22Rv1 (cell line): ENCODE measurements at regions not wholly inside any gene's neighbourhood (a gene's known extent, or its start where the extent isn't known, plus 50 kb on each side); places are given as distances from the start of the nearest gene placed in this dataset.
"Not testable (repeated sequence)": the region's sequence is repeated elsewhere in the genome, so short reads cannot be mapped to it uniquely, and the experiment has no call there.

Experiments
- H3K27ac ChIP-seq: fragments of 450-650 bp; 2 replicates; pipeline ENCODE4 v1.5.1; 2017
- TF ChIP-seq, protein P1 (sequence below): fragments of 450-650 bp; IDR thresholded peaks from 2 replicates; pipeline ENCODE4 v1.5.1; 2017; ENCODE audit warnings: mild to moderate bottlenecking

DNA sequence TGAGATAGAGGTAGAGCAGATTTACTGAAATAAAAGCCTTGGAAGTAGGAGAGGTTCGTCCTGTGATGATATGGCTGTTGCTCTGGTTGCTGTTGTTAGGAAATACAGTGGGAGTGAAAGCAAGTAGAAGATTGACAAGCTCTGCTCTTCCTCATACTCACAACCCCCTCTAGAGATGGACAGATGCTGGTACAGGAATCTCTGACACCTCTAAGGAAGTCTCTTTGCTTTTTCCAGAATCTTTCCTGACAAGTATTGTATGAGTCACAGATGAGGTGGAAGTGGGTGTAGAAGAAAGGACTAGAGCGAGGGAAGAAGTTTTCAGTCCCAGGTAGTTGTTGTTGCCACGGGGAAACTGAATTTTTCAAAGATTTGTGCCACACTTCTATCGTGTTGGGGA lies 337.8 kb downstream of the RPIA start:
- H3K27ac ChIP-seq, result not testable (repeated sequence)

DNA sequence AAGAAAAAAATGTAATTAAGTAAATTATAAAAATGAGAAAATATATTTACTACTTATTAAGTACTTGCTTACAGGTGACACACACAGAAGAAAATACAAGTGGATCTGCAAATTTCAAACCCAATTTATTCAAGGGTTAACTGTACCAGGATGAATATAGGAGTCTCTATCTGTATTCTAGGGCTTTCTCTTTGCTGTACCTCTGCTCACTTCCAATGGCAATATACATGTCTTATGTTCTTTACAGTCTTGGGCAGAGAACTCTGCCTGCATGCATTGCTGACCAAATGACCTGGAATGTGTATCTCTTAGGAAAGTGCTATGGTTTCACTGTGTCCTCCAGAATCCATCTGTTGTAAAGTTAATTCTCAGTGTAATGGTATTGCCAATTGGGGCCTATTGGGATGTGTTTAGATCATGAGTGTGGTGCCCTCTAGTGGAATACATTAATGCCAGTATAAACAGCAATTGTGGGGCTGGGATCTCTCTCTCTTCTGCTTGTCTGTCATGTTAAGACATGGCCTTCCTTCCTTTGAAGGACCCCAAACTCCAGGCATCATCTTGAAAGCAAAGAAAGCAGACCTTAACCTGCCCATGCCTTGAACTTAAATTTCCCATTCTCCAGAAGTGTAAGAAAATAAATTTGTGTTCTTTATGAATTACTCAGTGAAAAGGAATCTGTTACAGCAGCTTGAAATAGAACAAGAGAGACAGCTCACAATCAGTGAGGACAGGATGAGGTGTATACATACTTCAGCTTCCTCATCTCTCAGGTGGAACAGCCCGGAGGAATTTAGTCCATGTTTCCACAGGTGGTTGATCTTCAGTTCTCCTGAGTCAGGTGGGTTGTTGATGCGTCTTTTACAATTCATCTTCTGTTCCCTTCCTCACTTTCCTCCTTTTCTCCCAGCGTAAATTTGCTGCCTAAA lies 356.9 kb downstream of the RPIA start:
- not testable (repeated sequence) for H3K27ac ChIP-seq
- TF ChIP-seq, protein P1, sequence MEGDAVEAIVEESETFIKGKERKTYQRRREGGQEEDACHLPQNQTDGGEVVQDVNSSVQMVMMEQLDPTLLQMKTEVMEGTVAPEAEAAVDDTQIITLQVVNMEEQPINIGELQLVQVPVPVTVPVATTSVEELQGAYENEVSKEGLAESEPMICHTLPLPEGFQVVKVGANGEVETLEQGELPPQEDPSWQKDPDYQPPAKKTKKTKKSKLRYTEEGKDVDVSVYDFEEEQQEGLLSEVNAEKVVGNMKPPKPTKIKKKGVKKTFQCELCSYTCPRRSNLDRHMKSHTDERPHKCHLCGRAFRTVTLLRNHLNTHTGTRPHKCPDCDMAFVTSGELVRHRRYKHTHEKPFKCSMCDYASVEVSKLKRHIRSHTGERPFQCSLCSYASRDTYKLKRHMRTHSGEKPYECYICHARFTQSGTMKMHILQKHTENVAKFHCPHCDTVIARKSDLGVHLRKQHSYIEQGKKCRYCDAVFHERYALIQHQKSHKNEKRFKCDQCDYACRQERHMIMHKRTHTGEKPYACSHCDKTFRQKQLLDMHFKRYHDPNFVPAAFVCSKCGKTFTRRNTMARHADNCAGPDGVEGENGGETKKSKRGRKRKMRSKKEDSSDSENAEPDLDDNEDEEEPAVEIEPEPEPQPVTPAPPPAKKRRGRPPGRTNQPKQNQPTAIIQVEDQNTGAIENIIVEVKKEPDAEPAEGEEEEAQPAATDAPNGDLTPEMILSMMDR, result peak; percentile 75

DNA sequence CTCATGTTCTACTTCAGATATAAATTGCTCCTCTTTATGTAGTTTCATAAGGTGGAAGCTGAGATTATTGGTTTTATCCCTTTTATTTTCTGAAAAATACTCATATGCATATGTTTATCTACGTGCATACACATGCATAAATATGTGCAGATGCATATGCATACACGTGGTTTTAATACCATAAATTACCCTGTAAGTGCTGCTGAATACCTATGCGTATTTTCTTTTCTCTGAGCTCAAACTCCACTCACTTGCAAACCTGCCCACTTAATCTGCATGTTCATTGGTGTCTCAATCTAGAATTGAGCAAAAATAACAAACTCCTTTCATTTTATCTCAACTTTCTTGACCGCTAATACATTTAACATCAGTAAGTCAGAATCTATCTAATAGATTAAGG lies 367.1 kb downstream of the RPIA start:
- not testable (repeated sequence) for H3K27ac ChIP-seq

DNA sequence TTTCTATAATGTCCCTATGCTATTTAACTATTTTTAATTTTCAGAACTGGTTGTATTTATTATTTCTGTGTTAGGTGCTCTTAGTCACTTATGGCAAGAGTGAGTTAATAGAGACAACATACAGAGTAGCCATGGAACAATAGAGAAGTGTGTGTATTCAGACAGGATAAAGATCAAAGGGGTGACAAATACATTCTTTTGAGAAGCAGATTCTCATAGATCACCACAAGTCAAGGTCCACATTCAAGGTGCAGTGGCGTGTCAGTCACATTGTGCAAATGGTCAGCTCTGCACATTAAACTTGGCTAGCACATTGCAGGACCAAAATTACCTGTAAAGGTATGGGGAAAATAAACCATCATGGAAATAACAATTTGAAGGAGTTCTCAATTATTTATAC lies 369.7 kb downstream of the RPIA start:
- H3K27ac ChIP-seq, result not testable (repeated sequence)

DNA sequence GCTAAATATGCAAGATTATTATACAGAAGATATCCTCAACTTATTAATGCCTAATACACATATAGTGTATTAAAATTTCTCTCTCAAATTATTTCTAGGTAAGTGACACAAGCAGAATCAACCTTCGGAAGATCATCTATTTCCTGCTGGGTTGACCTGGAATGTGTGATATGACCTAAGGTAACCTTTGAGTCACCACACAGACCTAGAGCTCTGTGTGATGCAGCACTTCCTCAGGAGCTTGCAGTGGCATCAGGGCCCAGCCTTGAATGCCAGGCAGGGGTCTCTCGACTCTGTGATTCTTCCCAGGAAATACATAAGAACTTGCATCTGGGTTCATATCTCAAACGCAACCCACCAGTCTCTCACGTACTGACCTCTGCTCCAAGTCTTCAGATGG lies 385.3 kb downstream of the RPIA start:
- not testable (repeated sequence) for H3K27ac ChIP-seq

DNA sequence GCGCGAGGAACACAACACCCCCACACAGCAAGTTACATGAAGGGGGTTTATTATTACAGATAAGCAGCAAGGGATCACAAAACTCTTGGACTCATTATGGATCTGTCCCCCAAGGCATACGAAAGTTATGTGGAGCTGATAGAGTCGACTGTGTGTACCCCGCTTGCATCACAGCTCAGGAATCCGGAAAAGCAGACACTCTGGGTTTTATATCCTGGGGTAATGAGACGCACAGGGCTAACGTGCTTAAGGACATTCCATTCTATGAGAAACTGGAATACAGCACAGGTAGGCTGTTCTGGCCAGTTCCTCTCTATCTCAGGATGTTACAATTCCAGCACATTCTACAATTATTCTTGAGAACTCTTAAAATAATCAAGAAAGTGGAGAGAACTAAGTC lies 401.4 kb downstream of the RPIA start:
- H3K27ac ChIP-seq, result not testable (repeated sequence)

DNA sequence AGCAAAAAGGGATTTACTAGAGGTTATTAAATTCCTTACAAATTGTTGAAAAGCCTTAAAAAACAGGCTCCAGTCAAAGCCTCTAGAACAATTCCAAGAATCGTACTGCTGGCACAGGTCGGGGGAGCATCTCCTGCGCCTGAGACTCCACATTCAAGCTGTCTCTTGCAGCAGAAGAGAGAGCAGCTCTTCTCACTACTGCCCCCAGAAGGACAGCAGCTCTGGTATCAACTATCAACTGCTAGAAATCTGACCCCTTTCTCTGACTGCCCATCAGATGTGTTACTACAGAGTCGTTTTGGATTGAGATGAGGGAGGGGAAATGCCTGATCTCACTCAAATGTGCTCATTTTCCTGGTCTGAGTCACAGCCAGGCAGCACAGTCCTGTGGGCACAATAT lies 403.6 kb downstream of the RPIA start:
- H3K27ac ChIP-seq, result not testable (repeated sequence)

DNA sequence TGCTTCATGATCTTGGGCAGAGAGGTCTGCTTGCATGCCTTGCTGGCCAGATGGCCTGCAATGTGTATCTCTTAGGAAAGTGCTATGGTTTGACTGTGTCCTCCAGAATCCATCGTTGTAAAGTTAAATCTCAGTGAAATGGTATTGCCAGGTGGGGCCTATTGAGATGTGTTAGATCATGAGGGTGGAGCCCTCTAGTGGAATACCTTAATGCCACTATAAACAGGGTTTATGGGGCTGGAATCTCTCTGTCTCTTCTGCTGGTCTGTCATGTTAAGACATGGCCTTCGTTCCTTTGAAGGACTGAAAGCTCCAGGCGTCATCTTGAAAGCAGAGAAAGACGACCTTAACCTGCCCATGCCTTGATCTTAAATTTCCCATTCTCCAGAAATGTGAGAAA lies 411.1 kb downstream of the RPIA start:
- not testable (repeated sequence) for H3K27ac ChIP-seq

DNA sequence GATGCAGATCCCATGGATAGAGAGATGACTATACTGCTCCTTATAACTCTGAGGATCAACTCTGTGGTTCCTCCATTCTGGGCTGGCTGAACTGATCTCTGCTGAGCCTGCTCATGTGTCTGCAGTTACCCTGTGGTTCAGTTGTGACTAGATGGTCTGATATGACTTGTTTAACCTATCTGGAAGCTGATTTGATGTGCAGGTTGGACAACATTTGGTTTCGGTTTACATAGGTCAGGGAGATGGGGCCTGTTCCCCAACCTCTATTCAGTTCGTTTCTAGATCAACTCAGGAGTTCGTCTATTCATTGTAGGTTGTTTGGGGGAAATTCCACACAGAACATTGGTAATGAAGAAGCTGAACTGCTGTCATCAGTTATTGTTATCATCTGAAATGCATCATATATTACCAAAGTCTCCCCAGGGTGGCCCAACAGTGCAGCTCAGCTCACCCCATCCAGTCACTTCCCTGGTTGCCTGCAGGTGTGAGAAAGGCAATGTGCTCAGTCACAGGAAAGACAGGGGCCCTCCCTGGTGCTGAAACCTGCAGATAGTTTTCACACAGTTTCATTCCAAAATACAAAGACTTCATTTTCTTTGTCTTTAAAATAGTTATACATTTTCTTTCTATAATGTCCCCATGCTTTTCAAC lies 415.0 kb downstream of the RPIA start:
- not testable (repeated sequence) for H3K27ac ChIP-seq

DNA sequence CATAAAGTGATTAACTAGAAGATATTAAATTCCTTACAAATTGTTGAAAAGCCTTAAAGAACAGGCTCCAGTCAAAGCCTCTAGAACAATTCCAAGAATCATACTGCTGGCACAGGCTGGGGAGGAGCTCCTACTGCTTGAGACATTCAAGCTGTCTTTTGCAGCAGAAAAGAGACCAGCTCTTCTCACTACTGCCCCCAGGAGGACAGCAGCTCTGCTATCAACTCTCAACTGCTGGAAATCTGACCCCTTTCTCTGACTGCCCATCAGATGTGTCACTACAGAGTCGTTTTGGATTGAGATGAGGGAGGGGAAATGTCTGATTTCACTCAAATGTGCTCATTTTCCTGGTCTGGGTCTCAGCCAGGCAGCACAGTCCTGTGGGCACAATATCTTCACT lies 421.0 kb downstream of the RPIA start:
- H3K27ac ChIP-seq, result not testable (repeated sequence)
- TF ChIP-seq, protein P1, result peak; percentile 39

DNA sequence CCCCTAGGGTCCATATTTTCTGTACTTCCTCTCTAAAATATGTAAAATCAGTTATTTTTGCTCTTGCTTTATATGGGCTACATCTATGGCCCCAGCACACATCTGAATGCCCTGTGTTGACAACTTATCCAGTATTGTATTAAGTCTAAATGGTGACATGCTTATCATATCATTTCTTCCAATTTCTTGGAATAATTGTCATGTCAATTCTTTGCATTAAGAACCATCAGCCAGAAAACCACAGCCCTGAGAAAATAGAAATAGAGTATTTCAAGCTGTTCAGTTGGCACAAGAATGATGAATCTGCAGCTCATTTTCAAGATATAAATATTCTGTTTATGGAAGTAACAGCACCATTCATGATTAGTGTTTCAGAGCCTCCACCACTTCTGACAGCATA lies 421.8 kb downstream of the RPIA start:
- H3K27ac ChIP-seq, result not testable (repeated sequence)

DNA sequence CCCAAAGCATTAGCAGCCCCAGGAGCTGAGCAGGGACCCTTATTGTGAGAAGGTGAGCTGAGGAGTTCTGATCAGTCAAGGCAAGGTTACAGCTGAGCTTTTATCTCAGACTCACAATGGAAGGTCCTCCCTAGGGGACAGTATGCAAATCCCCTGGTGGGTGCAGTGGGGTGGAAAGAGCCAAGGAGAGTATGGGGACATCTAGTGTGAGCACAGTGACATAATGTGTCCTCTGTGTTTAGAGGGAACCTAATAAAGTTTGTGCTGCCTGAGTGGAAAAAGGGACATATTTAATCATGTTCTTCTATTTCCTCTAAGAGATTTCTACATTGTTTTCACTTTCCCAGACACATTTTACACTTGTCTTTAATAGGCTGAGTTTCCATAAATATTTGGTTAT lies 438.0 kb downstream of the RPIA start:
- not testable (repeated sequence) for H3K27ac ChIP-seq

DNA sequence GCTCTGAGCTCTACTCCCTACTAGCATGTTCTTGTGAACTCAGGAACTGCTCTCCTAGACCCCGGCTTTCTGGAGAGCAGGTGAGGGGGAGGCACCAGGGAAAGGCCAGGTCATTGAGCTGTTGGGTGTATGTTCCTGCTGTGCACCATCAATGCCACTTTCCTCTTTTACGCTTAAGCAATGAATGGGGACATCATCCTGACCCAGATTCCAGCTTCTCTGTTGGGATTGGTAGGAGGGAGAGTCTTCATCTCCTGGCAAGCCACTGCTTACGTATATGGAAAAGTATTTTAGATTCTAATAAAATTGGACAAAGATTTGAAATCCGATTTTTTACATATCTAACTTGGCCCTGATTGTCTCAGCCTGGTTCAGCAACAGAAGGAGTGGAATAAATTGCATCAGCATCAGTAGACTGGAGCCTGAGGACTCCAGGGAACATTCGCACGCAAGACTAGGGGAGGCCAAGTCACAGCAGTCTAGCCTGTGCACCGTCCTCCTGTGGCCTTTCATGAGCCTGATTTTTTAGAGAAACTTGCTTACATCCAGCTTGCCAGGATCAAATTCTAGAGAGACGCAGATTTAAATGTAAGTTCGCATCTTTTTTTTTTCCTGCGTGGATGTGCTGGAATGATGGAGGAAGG lies 439.3 kb downstream of the RPIA start:
- H3K27ac ChIP-seq, result not testable (repeated sequence)

DNA sequence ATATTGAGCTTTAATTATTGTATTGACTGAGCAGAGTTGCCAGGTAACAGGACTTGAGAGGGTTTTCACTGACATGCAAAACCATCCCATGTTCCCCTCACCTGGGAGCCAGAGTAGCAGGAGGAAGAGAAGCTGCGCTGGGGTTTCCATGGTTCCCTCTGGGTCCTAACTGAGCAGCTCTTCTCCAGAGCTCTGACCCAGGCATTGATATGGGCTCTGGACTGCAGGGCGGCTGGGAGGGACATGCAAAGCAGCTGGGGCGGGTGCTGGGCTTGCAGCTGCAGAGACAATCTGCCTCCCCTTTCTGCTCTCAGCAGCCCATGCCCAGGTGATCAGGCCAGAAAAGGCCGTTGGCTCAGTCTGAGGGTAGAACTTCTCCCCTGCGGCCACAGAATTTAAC lies 451.5 kb downstream of the RPIA start:
- not testable (repeated sequence) for H3K27ac ChIP-seq

DNA sequence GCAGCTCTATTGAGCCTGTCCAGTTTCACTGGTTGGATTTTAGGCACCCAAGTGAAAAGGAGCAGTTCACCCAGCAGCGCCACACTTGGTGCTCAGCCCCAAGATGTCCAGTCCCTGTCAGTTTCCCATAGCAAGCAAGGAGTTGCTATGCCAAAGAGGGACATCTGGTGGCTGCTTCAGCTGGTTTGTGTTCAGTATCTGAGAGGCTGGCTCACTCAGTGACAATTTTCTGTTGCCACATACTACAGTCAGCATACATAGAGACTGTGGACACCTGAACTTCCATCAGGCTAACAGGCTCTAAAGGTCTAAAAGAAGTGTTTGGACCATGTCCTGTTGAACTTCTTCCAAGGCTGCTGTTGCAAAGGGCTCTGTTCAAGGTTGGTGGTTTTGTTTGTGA lies 453.9 kb downstream of the RPIA start:
- not testable (repeated sequence) for H3K27ac ChIP-seq

DNA sequence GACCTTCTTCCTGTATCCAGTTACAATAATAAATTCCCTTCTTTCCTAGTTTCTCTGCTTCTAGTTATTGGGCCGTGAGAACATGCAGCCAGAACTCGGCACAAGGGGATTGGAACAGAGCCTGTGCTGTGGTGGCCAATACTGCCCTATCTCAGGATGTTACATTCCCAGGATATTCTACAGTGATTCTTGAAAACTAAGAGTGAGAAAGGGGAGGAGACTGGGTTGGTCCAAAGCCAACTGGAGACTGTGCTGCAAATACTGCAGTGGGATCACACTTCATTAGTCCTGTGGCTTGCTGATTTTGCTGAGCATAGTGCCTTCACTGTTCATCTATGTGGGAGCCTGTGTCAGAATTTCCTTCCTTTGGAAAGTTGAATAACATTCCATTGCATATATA lies 456.8 kb downstream of the RPIA start:
- not testable (repeated sequence) for H3K27ac ChIP-seq

DNA sequence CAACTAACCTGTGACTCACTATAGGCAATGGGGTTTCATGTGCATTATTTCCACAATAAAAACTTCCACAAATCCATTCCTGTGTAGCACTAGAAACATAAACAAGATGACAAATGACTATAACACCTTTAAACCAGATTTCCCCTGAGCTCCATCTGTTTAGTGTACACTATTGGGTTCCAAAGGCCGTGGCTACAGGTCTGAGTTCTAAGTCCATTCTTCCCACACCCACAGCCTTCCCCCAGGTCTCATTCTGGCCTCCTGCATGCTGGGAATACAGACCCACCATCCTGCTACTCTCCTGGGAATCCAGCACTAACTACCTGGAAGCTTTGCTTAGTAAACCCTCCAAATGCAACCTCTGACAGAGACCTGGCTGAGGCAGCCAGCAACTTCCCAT lies 460.2 kb downstream of the RPIA start:
- not testable (repeated sequence) for H3K27ac ChIP-seq

DNA sequence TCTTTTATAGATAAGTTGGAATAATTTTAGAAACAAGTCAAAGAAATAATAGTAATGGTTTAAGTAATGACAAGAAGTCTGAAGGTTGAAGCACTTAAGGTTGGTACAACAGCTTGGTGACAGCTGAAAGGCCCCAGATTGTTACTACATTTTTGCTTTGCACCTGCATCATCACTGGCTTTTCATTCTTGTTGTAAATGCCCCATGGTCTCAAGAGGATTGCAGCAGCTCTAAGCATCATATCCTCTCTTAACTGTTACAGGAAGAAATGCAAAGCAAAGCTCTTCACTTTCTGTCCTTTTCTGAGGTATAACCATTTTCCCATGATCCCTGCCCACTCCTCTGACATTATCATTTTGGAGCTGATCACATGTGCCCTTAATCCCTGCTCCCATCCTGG lies 461.0 kb downstream of the RPIA start:
- H3K27ac ChIP-seq, result not testable (repeated sequence)

DNA sequence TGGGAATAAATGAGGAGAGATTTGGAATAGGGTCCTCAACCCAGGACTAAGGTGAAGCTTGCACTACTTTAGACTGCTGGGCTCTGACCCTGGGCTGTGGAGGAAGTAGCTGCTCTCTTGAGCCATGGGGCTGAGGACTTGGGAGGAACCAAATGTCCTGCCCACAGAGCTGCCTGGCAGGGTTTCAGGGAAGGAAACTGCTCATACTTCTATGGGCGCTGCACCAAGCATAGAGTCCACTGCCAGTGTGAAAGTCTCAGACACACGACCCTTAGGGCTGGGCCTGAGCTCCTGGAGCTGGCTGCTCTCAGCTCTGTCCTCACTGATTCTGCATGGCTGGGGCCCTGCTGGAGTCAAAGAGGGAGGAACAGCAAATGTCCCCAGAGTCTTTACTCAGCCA lies 461.7 kb downstream of the RPIA start:
- not testable (repeated sequence) for H3K27ac ChIP-seq

DNA sequence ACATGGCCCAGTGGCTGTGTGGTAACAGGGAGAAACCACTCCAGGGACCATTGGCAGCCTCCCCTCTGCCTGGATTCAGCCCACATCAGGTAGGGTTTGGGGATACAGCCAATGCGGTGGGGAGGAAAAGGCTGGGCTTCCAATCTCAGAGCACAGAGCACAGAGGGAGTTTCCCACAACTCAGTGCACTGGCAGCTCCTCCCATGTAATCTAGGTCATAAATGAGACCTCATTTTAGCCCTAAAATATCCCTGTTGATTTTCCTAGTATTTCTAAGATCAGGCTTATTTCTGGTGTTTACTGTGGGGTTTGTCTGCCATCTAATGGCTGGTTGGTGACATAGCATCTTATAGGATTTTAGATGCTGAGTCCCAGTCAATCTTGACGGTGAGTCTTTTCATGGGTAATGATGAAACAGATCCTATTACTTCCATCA lies 462.8 kb downstream of the RPIA start:
- H3K27ac ChIP-seq, result not testable (repeated sequence)
